HEK293T (cell line): ENCODE measurements at regions not wholly inside any gene's neighbourhood (a gene's known extent, or its start where the extent isn't known, plus 50 kb on each side); places are given as distances from the start of the nearest gene placed in this dataset.

Experiments
- BHLHE40 ChIP-seq: fragments of 450-650 bp; IDR thresholded peaks from 2 replicates; pipeline ENCODE4 v1.6.1; 2016; ENCODE audit warnings: mild to moderate bottlenecking, moderate library complexity, borderline replicate concordance
- CTBP1 ChIP-seq: fragments of 450-650 bp; IDR thresholded peaks from 2 replicates; pipeline ENCODE4 v1.6.1; 2016; ENCODE audit warnings: borderline replicate concordance
- FOXA1 ChIP-seq: fragments of 450-650 bp; IDR thresholded peaks from 2 replicates; pipeline ENCODE4 v1.6.1; 2016; ENCODE audit warnings: mild to moderate bottlenecking
- FOXK2 ChIP-seq: fragments of 450-650 bp; IDR thresholded peaks from 2 replicates; pipeline ENCODE4 v1.6.1; 2016; ENCODE audit warnings: mild to moderate bottlenecking
- NFRKB ChIP-seq: fragments of 450-650 bp; IDR thresholded peaks from 2 replicates; pipeline ENCODE4 v1.6.1; 2016; ENCODE audit warnings: mild to moderate bottlenecking, moderate library complexity
- SP1 ChIP-seq: fragments of 450-650 bp; IDR thresholded peaks from 2 replicates; pipeline ENCODE4 v1.6.1; 2017

GRCh38 chrX:118261151-118261550 is 84.8 kb upstream of the WDR44 start:
- TF ChIP-seq FOXK2 = no peak
- no peak for TF ChIP-seq SP1
- TF ChIP-seq FOXA1 = no peak
- TF ChIP-seq NFRKB = no peak
- no peak for TF ChIP-seq CTBP1
- no peak for TF ChIP-seq BHLHE40
